Activated CD4-positive, alpha-beta T cell treated with anti-CD3 and anti-CD28 coated beads, Interleukin-2, amount 50 U/mL, for 24 hours (primary cell): ENCODE measurements at regions not wholly inside any gene's neighbourhood (a gene's known extent, or its start where the extent isn't known, plus 50 kb on each side); places are given as distances from the start of the nearest gene placed in this dataset.

Experiments
- DNase-seq, 2 donors: peaks; one replicate each; pipeline ENCODE4 v3.0.0-alpha.2; 2020; ENCODE audit warnings: low read depth in 1 of 2, low spot score in 1 of 2

DNA sequence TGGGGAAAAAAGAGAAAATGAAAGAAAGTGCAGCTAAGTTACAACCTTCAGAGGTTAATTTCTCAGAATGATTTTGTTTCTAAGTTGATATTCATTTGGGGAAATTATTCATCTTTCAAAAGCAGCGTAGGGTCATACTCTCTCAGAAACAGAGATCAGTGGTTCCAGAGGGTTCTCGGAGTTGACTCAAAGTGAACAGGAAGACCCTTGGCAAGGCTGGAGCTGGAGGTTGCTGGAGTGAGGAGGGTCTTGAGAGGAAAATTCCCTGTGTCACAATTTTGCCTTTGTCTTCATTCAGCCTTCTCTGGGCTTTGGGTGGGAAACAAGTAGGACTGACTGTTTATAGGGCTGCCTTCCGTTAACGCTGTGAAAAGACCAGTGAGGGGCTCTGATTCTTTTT is 168.2 kb downstream of the ICOS start:
- DNase-seq: no peak

GRCh38 chr2:204108330-204108751 is 171.8 kb downstream of the ICOS start:
- DNase-seq: peak in 1 of 2 donors; percentile 24

GRCh38 chr2:204108781-204109295 is 172.3 kb downstream of the ICOS start:
- peak in 1 of 2 donors; percentile 9 for DNase-seq

GRCh38 chr2:204109681-204110080 is 173.1 kb downstream of the ICOS start:
- DNase-seq: no peak

DNA sequence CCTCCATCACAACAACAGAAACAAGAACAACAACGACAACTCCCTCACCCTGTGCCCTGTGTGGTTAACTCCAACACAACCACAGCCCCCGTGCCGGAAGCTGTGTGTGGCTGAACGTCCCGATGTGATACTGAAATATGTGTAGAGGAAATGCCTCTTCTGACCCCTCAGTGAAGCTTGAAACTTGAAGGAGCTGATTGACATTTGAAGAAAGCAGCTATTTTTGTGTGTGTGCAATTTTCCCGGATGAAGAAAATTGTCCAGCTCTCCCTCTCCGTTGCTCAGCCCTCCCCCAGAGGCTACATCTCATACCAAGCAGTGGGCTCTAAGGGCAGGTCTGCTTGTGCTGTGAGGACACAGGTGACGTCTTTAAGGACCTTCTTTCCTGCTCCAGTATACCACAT is 173.8 kb downstream of the ICOS start:
- DNase-seq: peak in 1 of 2 donors; percentile 37

GRCh38 chr2:204110751-204111516 is 174.4 kb downstream of the ICOS start:
- DNase-seq: no peak

DNA sequence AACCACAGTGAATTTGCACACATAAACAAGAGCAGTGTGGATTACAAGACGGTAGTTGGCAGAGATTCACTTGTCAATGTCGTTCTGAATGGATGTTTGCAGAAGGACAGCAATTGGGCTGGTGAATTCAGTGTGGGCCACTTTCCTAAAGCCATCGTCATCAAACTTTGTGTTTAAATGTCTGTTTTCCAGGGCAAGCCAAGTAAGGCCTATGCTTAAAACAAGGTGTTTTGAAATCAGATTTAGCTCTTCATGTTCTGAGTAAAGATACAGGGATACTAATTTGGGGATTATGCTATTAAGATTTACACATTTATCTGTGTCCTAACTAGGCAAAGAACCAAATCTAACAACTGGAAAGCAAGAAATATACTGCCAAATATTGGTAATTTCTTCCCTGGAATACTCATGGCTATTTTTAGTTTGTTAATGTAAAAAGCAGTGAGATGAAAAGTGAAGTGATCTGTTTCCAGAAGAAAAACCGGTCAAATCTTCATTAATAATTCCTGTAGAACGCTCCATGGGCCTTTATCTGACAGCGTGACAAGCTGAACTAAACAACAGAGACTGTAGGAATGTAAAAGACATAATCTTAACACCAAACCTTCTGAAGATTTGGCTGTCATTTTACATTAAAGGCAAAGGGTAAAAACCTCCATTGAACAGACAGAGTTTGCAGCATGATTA is 175.7 kb downstream of the ICOS start:
- DNase-seq: no peak

GRCh38 chr2:204114295-204115136 is 178.0 kb downstream of the ICOS start:
- DNase-seq: no peak

DNA sequence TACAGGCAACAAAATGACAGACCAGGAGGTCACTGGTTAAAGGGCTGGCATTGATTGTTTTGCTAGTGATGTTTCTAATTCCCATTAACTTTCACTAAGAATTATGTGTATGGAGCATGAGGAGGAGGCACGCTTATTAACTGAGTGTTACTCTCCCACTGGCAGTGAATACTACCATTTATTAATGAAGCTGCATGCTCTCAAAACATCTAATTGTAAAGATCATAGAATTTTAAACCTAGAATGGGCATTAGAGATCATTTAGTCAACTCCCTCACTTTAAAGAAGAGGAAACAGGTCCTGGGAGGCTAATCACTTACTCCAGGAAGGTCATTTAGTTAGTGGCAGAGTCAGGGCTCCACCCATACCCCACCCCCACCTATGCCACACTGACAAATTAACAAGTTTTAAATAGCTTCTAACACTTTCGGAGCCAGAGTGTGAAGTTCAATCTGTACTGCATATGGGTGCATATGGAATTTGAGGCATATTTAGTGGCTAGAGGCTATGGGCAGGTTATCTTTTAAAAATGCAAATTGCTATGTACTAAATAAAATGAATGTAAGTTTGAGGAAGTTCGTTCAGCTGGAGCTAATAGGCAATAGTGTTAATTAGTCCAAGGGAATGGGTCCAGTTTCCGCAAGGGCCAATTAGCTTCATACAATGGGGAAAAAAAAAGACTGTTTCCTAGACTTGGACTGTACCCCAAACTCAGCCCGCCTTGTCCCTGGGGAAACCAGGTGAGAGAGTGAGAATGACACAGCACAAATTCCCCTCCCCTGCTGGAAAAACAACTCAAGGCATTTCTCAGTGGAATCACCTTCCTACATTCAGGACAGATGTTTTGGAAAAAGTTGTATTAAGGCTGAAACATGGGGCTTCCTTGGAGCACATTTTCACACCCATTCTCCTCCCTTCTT is 178.8 kb downstream of the ICOS start:
- no peak for DNase-seq

GRCh38 chr2:204116159-204116792 is 179.7 kb downstream of the ICOS start:
- DNase-seq: no peak

GRCh38 chr2:204122425-204122824 is 185.9 kb downstream of the ICOS start:
- no peak for DNase-seq

DNA sequence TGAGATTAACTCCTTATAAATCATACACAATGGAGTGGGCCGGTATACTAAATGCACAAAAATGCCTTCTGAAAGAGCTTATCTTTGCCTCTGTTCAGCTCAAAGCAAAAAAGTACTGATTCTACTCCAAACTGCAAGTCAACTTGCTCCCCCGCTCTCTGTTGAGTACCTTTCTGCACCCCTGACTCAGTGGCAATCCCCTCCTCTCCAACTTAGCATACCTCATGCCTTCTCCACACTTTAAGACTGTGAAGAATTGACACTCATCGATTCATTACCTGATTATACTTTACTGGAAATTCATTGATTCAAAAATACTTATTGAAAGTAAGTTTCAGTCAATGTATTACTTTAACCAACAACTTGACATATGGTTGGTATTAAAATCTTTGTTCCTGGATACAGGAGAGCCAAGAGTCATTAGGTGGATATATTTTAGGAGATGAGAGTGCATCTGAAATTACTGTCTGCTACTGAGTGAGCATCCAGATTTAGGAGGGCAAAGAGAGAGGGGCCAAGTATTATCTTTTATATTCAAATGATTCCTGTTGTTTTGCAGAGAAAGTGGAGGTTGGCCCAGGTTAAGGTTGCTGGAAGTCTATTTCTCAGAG is 187.7 kb downstream of the ICOS start:
- no peak for DNase-seq

GRCh38 chr2:204126705-204127104 is 190.1 kb downstream of the ICOS start:
- no peak for DNase-seq

- no peak for DNase-seq
Measured at GRCh38 chr2:204127238-204127637, 190.7 kb downstream of the ICOS start.

GRCh38 chr2:204129591-204130294 is 193.2 kb downstream of the ICOS start:
- no peak for DNase-seq

DNA sequence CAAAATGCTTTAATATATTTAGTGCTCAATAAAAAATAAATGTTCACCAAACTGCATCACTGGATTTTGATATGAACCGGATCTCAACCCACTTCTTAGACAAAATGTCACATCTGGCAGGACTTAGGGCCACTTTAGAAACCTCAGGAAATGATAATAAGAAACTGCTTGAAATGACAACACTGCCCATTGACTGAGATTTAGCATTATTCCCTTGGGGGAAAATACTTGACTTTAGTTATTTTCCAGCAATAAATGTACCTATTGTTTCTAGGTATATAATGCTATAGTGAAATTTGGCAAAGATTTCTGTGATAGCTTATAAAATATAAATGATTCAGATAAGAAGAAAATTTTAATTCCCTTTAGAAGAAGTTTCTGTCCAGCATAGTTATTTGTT is 195.1 kb downstream of the ICOS start:
- DNase-seq: no peak

GRCh38 chr2:204133476-204133875 is 196.9 kb downstream of the ICOS start:
- DNase-seq: no peak

GRCh38 chr2:204134421-204134820 is 197.9 kb downstream of the ICOS start:
- no peak for DNase-seq

DNA sequence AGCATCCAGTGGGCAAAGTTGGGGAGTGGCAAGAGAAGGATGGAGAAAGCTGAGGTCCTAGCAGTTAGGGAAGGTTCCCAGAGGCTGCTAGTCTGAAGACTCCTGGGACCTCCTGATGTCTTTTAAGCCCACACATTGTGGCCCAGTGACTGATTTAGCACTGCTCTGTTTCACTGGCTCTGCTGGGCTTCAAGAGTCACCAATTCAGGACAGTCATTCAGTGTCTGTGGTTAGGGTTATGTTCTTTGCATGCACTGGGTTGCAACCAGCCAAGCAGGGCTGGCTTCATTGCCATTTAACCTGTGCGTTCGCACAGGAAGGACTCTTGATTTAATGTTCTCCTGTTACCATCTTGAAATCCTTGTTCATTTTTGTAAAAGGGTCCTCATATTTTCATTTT is 199.2 kb downstream of the ICOS start:
- no peak for DNase-seq
